GM19467 (cell line): ENCODE measurements at regions not wholly inside any gene's neighbourhood (a gene's known extent, or its start where the extent isn't known, plus 50 kb on each side); places are given as distances from the start of the nearest gene placed in this dataset.

Experiments used
- ATAC-seq: cut with Tn5 transposase; IDR thresholded peaks from one replicate; pipeline ENCODE4 v1.9.1; 2021; ENCODE audit warnings: mild to moderate bottlenecking, moderate library complexity; ENCODE audit not compliant: unreplicated experiment

- ATAC-seq: no peak
These were observed 202.6 kb downstream of the TMX1 start for GRCh38 chr14:51442513-51443175.

DNA sequence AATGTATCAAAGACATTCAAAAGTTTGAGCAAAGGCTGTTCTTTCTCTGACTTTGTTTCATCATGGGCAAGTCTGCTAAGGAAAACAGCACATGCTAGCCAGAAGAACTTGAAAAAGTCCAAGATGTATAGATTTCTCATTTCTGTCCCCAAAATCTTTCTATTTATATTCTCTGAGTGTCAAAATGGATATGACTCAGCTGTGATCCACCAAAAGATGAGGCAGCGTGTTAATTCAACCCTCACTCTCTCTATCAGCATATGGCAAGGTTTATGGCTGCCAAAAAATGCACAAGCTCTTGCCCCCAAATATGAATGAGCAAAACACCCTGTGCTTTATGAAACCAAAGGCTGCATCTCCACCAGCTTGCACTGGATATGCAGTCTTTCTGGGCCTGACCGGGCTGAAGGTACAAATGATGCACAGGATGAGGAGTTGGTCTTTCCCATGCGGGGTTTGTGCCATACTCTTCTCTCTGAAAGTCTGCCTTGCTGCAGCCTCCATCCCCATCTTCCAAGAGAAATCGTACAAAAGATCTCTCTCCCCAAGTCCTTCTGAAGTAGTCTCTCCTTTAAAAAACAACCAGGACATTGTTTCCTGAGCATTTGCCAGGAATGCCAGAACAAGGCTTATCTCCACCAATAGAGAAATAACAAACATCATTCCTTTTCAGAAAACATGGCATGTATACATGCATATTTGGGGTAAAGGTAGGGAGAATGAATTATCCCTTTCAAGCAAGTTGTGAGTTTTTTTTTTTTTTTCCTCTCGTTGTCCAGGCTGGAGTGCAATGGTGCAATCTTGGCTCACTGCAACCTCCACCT, 203.4 kb downstream of the TMX1 start:
- ATAC-seq: no peak

- ATAC-seq: no peak
These were observed 204.4 kb downstream of the TMX1 start for GRCh38 chr14:51444353-51445000.

DNA sequence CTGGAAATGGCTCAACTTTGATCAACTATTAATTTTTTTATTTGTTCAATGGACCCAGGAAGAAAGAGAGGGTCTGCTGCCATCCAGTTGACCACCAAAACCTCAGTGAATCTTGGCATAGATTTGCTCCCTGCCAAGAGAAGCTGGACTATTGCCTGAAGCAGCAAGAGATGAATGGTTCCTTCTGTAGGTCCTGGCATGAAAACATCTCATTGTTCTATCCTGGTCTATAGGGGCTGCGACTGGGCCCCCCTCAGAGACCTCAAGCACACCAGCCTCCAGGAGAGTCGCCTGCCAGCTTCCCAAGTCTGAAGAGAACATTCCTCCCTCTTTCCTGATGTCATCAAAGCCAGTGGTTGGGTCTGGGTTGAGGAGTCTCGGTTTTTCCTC, 204.9 kb downstream of the TMX1 start:
- ATAC-seq: no peak

- no peak for ATAC-seq
These were observed 204.9 kb upstream of the FRMD6 start for GRCh38 chr14:51446771-51447170.

- ATAC-seq: no peak
These were observed 204.3 kb upstream of the FRMD6 start for GRCh38 chr14:51447411-51447810.

DNA sequence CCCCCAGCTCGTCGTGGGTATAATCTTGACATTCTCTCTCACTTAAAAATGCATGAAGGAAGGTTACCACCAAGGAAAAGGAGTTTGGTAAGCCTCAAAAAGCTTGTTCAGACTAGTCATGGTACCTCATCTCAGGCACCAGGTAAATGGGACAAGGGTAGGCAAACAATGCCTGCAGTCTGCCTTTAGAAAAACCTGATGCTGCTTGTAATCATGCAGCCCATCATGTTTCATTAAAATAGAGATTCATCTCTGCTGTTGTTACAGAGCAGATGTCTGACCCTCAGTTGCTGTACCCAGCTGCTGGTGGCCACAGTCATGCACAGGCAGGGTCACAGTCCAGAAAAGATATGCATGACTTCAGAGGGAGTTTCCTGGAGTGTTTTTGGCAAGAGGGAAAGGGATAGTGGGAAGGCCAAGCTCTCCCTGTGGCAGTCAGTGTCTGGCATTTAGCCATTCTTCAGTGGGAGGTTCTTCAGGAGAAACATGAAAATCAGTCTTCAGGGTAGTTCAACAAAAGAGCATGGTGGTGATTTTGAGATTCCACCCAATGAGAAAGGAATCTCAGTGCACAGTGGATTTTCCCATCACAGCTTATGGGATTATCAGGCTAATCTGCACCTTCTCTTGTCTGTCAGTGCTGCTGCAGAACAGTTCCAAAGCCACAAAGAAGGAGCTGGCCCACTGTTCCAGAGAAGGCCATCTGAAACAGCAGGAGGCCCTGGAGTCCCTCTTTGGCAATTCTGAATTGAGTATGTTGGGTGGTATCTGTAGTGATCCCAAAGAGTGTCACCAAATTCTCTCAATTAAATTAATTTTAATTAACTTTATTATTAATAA, 202.7 kb upstream of the FRMD6 start:
- no peak for ATAC-seq

DNA sequence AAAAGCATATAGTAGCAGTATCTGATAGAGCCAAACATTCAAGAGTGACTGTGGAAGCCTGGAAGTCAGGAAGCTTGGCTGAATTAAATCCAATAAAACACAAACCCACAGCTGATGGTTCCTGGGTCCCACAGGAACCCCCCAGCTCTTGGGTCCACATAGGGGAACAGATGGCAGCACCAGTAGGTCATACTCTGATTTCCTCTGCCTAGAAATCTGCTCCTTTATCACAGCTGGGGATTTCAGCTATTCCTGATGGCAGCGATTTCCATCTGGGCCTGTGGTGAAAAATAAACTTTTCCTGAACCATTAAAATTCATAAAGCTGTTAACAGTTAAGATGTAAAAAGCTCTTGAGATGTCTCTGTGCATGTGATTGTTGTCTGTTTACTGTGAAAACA, 202.0 kb upstream of the FRMD6 start:
- no peak for ATAC-seq

- no peak for ATAC-seq
These were observed 200.1 kb upstream of the FRMD6 start for GRCh38 chr14:51451561-51451960.

- no peak for ATAC-seq
These were observed 197.8 kb upstream of the FRMD6 start for GRCh38 chr14:51453869-51454268.

GRCh38 chr14:51454351-51454750, 197.4 kb upstream of the FRMD6 start:
- ATAC-seq: no peak

DNA sequence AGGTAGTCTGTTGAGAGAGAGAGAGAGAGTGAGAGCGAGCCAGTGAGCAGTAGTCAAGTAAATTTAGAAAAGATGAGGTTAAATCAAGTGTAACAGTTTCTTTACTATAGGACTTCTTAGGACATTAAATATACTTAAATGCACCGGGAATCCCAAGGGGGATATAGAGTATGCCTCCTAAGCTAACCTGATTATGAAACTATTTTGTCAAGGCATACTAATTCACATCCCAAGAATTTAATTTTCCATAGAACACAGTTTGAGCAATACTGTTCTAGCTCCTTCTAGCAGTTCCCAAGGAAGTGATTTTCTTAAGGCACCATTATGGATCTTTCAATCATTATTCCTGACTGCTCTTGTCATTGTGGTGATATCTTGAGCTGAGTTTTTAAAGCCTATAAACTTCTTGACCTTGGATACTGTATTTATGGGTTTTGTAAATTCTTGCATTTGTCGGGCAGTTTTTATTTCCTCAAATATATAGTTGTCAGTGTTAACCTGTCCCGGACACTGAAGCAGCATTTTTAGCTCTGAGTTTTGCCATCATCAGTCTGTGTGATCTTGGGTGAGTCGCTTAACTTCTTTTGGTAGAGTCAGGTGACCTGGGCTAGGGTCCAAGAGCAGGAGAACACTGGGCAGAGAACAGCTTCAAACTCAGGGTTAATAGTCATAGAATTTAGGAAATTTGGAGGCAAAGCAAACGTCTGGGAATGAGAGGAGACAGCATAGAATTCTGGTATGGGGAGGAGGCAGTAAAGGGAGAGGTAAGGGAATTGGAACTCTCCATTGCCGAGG, 196.5 kb upstream of the FRMD6 start:
- ATAC-seq: no peak

GRCh38 chr14:51457843-51458562, 193.7 kb upstream of the FRMD6 start:
- no peak for ATAC-seq

GRCh38 chr14:51458563-51458955, 193.2 kb upstream of the FRMD6 start:
- ATAC-seq: no peak

- ATAC-seq: no peak
These were observed 191.7 kb upstream of the FRMD6 start for GRCh38 chr14:51460011-51460410.

GRCh38 chr14:51462182-51462581, 189.5 kb upstream of the FRMD6 start:
- ATAC-seq: no peak

GRCh38 chr14:51462706-51463105, 189.0 kb upstream of the FRMD6 start:
- ATAC-seq: no peak

GRCh38 chr14:51463461-51463860, 188.2 kb upstream of the FRMD6 start:
- ATAC-seq: no peak

GRCh38 chr14:51464411-51464810, 187.3 kb upstream of the FRMD6 start:
- no peak for ATAC-seq

GRCh38 chr14:51465486-51465885, 186.2 kb upstream of the FRMD6 start:
- ATAC-seq: no peak
